ENCODE measurements at regions not wholly inside any gene's neighbourhood (a gene's known extent, or its start where the extent isn't known, plus 50 kb on each side); places are given as distances from the start of the nearest gene placed in this dataset.

GRCh38 chr7:9891056-9891455, 1082.6 kb upstream of the PHF14 start:
- TF ChIP-seq Cebpa-rat (IDR thresholded peaks at IDR 0.05): no peak
- Histone ChIP-seq H3K4me3 (no peak overlapping the region), H3K27ac (no peak overlapping the region)

DNA sequence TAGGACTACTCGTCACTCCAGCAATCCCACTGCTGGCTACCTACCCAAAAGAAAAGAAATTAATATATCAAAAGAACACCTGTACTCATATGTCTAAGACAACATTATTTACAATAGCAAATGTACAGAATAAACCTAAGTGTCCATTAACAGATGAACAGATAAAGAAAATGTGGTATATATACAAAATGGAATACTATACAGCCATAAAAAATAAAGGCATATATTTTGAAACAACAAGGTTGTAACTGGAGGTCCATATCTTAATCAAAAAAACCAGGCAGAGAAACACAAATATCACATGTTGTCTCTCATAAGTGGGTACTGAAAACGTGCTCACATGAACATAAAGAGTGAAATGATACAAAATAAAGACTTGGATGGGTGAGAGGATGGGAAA, 1073.3 kb upstream of the PHF14 start:
- H3K9ac ChIP-seq: no peak overlapping the region
- H4K20me1 ChIP-seq: no peaks in the 10 kb centered on the region
- no peak overlapping the region for H3K4me2 ChIP-seq
- H3K9me3 ChIP-seq: peaks cover 4% of the 10 kb centered on the region; the same call in 1 of the 2 replicates
- H3K36me3 ChIP-seq: no peaks in the 10 kb centered on the region
- H3K27me3 ChIP-seq: no peaks in the 10 kb centered on the region
- H3K4me3 ChIP-seq: no peak overlapping the region
- no peak for TF ChIP-seq Cebpa-rat (IDR thresholded peaks at IDR 0.05)
- no peaks in the 10 kb centered on the region for H3K4me1 ChIP-seq
- no peak overlapping the region for H3K27ac ChIP-seq

More at GRCh38 chr7:9891056-9891455, 1082.6 kb upstream of the PHF14 start:
- Histone ChIP-seq H3K4me1 (no peaks in the 10 kb centered on the region), H3K27me3 (no peaks in the 10 kb centered on the region), H3K4me2 (no peak overlapping the region), H3K36me3 (no peaks in the 10 kb centered on the region), H3K9ac (no peak overlapping the region), H3K9me3 (peaks cover 4% of the 10 kb centered on the region; the same call in 1 of the 2 replicates), H4K20me1 (no peaks in the 10 kb centered on the region)

GRCh38 chr7:9921326-9921725, 1052.3 kb upstream of the PHF14 start:
- Histone ChIP-seq H3K4me2 (no peak overlapping the region), H3K27ac (no peak overlapping the region), H3K4me3 (no peak overlapping the region), H3K36me3 (no peaks in the 10 kb centered on the region), H3K4me1 (no peaks in the 10 kb centered on the region), H4K20me1 (no peaks in the 10 kb centered on the region), H3K9ac (no peak overlapping the region), H3K9me3 (no peaks in the 10 kb centered on the region), H3K27me3 (no peaks in the 10 kb centered on the region)
- no peak for TF ChIP-seq Cebpa-rat (IDR thresholded peaks at IDR 0.05)

DNA sequence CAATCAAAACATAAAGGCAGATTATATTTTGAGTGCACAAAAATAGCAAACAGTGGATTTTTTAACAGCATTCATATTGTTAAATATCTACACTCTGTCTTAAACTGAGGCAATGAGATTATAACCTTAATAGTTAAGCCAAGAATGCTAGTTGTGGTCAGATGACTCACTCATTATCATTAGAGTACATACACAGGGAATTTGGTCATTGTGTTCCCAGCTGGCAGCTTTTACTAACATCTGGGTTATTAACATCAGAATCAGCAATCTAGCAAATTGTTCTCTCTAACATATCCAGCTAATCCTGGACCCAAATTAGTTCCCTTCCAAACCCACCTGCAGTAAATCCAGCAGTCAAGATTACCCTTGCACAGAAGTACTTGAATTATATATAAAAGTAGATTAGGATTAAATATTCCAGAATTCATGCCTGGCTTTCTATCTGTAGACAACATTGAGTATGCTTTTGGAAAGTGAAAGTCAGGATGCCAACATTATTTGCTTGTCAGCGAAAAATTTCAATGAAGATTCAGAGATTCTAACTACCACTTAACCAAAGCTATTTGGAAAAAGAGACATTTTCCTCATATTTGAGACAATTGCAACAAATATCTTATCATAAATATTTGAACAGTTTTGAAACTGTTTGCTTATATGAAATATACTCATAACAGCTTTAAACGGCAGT, 1035.6 kb upstream of the PHF14 start:
- Histone ChIP-seq H3K27ac (no peak overlapping the region), H3K4me2 (no peak overlapping the region), H3K4me3 (no peak overlapping the region), H3K9me3 (no peaks in the 10 kb centered on the region), H3K9ac (no peak overlapping the region), H3K4me1 (no peaks in the 10 kb centered on the region), H4K20me1 (no peaks in the 10 kb centered on the region), H3K36me3 (no peaks in the 10 kb centered on the region), H3K27me3 (no peaks in the 10 kb centered on the region)
- TF ChIP-seq Cebpa-rat (IDR thresholded peaks at IDR 0.05): no peak

DNA sequence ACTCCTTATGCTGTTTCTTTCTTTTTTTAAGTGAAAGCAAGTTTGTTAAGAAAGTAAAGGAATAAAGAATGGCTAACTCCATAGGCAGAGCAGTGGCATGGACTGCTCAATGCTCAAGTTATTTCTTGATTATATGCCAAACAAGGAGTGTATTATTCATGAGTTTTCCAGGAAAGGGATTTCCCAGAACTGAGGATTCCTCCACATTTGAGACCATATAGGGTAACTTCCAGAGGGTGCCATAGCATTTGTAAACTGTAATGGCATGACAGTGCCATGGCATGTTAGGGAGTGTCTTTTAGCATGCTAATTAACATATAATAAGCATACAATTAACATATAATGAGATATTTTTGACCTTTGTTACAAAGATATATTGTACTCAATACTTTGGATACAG, 1034.5 kb upstream of the PHF14 start:
- no peaks in the 10 kb centered on the region for H3K27me3 ChIP-seq
- H3K36me3 ChIP-seq: no peaks in the 10 kb centered on the region
- H3K27ac ChIP-seq: no peak overlapping the region
- no peak for TF ChIP-seq Cebpa-rat (IDR thresholded peaks at IDR 0.05)
- no peak overlapping the region for H3K9ac ChIP-seq
- H3K4me2 ChIP-seq: no peak overlapping the region
- H4K20me1 ChIP-seq: no peaks in the 10 kb centered on the region
- H3K4me3 ChIP-seq: no peak overlapping the region
- no peaks in the 10 kb centered on the region for H3K9me3 ChIP-seq
- H3K4me1 ChIP-seq: no peaks in the 10 kb centered on the region

GRCh38 chr7:9945131-9945530, 1028.5 kb upstream of the PHF14 start:
- H3K36me3 ChIP-seq: no peaks in the 10 kb centered on the region
- H3K27ac ChIP-seq: no peak overlapping the region
- H4K20me1 ChIP-seq: no peaks in the 10 kb centered on the region
- no peaks in the 10 kb centered on the region for H3K9me3 ChIP-seq
- H3K4me2 ChIP-seq: no peak overlapping the region
- no peaks in the 10 kb centered on the region for H3K27me3 ChIP-seq
- no peak overlapping the region for H3K4me3 ChIP-seq
- H3K9ac ChIP-seq: no peak overlapping the region
- no peak for TF ChIP-seq Cebpa-rat (IDR thresholded peaks at IDR 0.05)
- H3K4me1 ChIP-seq: no peaks in the 10 kb centered on the region

DNA sequence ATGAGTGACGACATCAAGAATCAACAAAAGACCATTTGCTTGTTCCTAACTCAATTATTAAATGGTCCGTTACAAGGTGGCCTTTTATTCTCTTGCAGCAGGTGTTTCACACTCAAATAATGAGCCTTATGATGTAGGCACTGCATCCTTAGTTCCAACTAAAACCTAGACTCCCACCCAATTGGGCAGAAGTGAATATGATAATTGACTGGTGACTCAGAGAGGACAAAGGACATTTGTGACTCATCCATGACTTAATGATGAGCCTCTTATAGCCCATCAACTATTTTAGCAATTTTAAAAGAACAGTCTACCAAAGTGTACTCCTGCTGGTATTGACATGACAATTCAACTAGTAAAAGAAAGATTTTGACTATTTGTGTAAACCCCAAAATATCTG, 1027.8 kb upstream of the PHF14 start:
- Histone ChIP-seq H3K36me3 (no peaks in the 10 kb centered on the region), H3K9ac (no peak overlapping the region), H3K27me3 (no peaks in the 10 kb centered on the region), H3K4me3 (no peak overlapping the region), H3K27ac (no peak overlapping the region), H3K4me2 (no peak overlapping the region), H4K20me1 (no peaks in the 10 kb centered on the region), H3K9me3 (no peaks in the 10 kb centered on the region), H3K4me1 (no peaks in the 10 kb centered on the region)
- TF ChIP-seq Cebpa-rat (IDR thresholded peaks at IDR 0.05): no peak

DNA sequence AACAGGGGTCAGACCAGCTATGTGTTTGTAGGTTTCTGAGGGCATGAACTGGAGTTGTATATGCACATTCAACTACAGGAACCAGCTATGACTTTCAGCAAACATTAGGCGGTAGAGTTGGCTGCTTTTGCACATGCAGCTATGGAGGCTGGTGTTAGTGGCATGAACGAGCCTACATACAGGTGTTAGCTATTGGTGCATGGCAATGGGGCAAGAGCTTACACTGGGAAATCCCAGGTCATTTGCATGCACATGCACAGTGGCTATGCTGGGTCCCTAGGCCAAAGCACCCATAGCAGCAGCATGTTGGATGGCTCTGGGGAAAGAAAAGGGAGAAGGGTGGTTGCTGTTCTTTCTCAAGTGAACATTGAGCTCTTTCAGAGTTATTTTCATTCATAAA, 1018.5 kb upstream of the PHF14 start:
- Histone ChIP-seq H3K36me3 (no peaks in the 10 kb centered on the region), H3K4me3 (no peak overlapping the region), H3K9ac (no peak overlapping the region), H3K4me2 (no peak overlapping the region), H3K4me1 (no peaks in the 10 kb centered on the region), H3K9me3 (no peaks in the 10 kb centered on the region), H3K27ac (no peak overlapping the region), H3K27me3 (no peaks in the 10 kb centered on the region), H4K20me1 (no peaks in the 10 kb centered on the region)
- no peak for TF ChIP-seq Cebpa-rat (IDR thresholded peaks at IDR 0.05)

- Histone ChIP-seq H3K36me3 (no peaks in the 10 kb centered on the region), H3K4me3 (no peak overlapping the region), H3K4me2 (no peak overlapping the region), H3K27me3 (no peaks in the 10 kb centered on the region), H3K27ac (no peak overlapping the region), H3K4me1 (no peaks in the 10 kb centered on the region), H4K20me1 (no peaks in the 10 kb centered on the region), H3K9me3 (no peaks in the 10 kb centered on the region), H3K9ac (no peak overlapping the region)
- no peak for TF ChIP-seq Cebpa-rat (IDR thresholded peaks at IDR 0.05)
Observed at GRCh38 chr7:9958486-9958885, 1015.2 kb upstream of the PHF14 start.

GRCh38 chr7:9960460-9960859, 1013.2 kb upstream of the PHF14 start:
- no peak for TF ChIP-seq Cebpa-rat (IDR thresholded peaks at IDR 0.05)
- Histone ChIP-seq H3K36me3 (no peaks in the 10 kb centered on the region), H3K4me3 (no peak overlapping the region), H3K9me3 (no peaks in the 10 kb centered on the region), H3K9ac (no peak overlapping the region), H4K20me1 (no peaks in the 10 kb centered on the region), H3K27me3 (no peaks in the 10 kb centered on the region), H3K4me2 (no peak overlapping the region), H3K27ac (no peak overlapping the region), H3K4me1 (no peaks in the 10 kb centered on the region)

Measured in BLaER1 (cell line).